HEK293 (cell line): ENCODE measurements at regions not wholly inside any gene's neighbourhood (a gene's known extent, or its start where the extent isn't known, plus 50 kb on each side); places are given as distances from the start of the nearest gene placed in this dataset.

Experiments
- CTCF ChIP-seq: fragments of 450-650 bp; formaldehyde crosslinking; IDR thresholded peaks from 2 replicates; pipeline ENCODE4 v1.5.1; 2016; ENCODE audit warnings: missing biosample characterization, missing genetic modification characterization
- REPIN1 ChIP-seq: fragments of 450-650 bp; formaldehyde crosslinking; IDR thresholded peaks from 2 replicates; pipeline ENCODE4 v1.5.1; 2017; ENCODE audit warnings: missing biosample characterization, missing genetic modification characterization, low read depth
- REST ChIP-seq: fragments of 450-650 bp; formaldehyde crosslinking; IDR thresholded peaks from 2 replicates; pipeline ENCODE4 v1.5.1; 2016; ENCODE audit warnings: missing biosample characterization, missing genetic modification characterization
- ZBTB17 ChIP-seq: fragments of 450-650 bp; formaldehyde crosslinking; IDR thresholded peaks from 2 replicates; pipeline ENCODE4 v1.5.1; 2016; ENCODE audit warnings: missing biosample characterization, missing genetic modification characterization
- ZNF138 ChIP-seq: fragments of 450-650 bp; formaldehyde crosslinking; IDR thresholded peaks from 2 replicates; pipeline ENCODE4 v1.5.1; 2016; ENCODE audit warnings: missing biosample characterization, missing genetic modification characterization, borderline replicate concordance
- ZNF239 ChIP-seq: fragments of 450-650 bp; formaldehyde crosslinking; IDR thresholded peaks from 2 replicates; pipeline ENCODE4 v1.5.1; 2016; ENCODE audit warnings: missing biosample characterization, missing genetic modification characterization
- ZNF324 ChIP-seq: fragments of 450-650 bp; formaldehyde crosslinking; IDR thresholded peaks from 2 replicates; pipeline ENCODE4 v1.5.1; 2016; ENCODE audit warnings: missing biosample characterization, missing genetic modification characterization
- ZNF354C ChIP-seq: fragments of 450-650 bp; formaldehyde crosslinking; IDR thresholded peaks from 2 replicates; pipeline ENCODE4 v1.5.1; 2016; ENCODE audit warnings: missing biosample characterization, missing genetic modification characterization, low read depth, borderline replicate concordance
- ZNF664 ChIP-seq: fragments of 450-650 bp; formaldehyde crosslinking; IDR thresholded peaks from 2 replicates; pipeline ENCODE4 v1.5.1; 2016; ENCODE audit warnings: missing biosample characterization, missing genetic modification characterization
- TF ChIP-seq, protein P1 (sequence below): fragments of 450-650 bp; formaldehyde crosslinking; IDR thresholded peaks from 2 replicates; pipeline ENCODE4 v1.5.1; 2017; ENCODE audit warnings: missing biosample characterization, missing genetic modification characterization

- TF ChIP-seq REPIN1 (tag by site-specific recombination) (no peak), ZBTB17 (tag by site-specific recombination) (no peak), CTCF (tag by site-specific recombination) (no peak), ZNF239 (tag by site-specific recombination) (no peak), ZNF324 (tag by site-specific recombination) (no peak), ZNF354C (no peak), ZNF138 (no peak), REST (tag by site-specific recombination) (no peak), ZNF664 (tag by site-specific recombination) (no peak)
- TF ChIP-seq, protein P1, sequence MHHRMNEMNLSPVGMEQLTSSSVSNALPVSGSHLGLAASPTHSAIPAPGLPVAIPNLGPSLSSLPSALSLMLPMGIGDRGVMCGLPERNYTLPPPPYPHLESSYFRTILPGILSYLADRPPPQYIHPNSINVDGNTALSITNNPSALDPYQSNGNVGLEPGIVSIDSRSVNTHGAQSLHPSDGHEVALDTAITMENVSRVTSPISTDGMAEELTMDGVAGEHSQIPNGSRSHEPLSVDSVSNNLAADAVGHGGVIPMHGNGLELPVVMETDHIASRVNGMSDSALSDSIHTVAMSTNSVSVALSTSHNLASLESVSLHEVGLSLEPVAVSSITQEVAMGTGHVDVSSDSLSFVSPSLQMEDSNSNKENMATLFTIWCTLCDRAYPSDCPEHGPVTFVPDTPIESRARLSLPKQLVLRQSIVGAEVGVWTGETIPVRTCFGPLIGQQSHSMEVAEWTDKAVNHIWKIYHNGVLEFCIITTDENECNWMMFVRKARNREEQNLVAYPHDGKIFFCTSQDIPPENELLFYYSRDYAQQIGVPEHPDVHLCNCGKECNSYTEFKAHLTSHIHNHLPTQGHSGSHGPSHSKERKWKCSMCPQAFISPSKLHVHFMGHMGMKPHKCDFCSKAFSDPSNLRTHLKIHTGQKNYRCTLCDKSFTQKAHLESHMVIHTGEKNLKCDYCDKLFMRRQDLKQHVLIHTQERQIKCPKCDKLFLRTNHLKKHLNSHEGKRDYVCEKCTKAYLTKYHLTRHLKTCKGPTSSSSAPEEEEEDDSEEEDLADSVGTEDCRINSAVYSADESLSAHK (tag by site-specific recombination) = no peak
Observed at GRCh38 chr14:40733206-40733605, 873.5 kb upstream of the LRFN5 start.
